Thymus (tissue), 11 donors: ENCODE measurements at regions not wholly inside any gene's neighbourhood (a gene's known extent, or its start where the extent isn't known, plus 50 kb on each side); places are given as distances from the start of the nearest gene placed in this dataset.
A peak's percentile ranks its signal among the peaks of the same experiment; 100 is the strongest.
"Not testable (repeated sequence)": the region's sequence is repeated elsewhere in the genome, so short reads cannot be mapped to it uniquely, and the experiment has no call there.

Source experiments
- DNase-seq, 9 donors: peaks; one replicate each; pipeline ENCODE4 v3.0.0-alpha.2; 2013; ENCODE audit warnings: low spot score in 9 of 9, low read depth in 6 of 9, missing footprints in 1 of 9
- H3K27ac ChIP-seq, 2 donors: one replicate each; pipeline ENCODE4 v1.5.1; 2013; ENCODE audit warnings: control low read depth in 1 of 2, low read depth in 1 of 2, low read length in 1 of 2, mild to moderate bottlenecking in 1 of 2, moderate library complexity in 1 of 2
- H3K27me3 ChIP-seq, 2 donors: one replicate each; pipeline ENCODE4 v1.5.1; 2013; ENCODE audit warnings: low read length in 1 of 2; ENCODE audit not compliant: control insufficient read depth in 2 of 2, insufficient read depth in 1 of 2
- H3K36me3 ChIP-seq, 2 donors: one replicate each; pipeline ENCODE4 v1.5.1; 2013; ENCODE audit warnings: low read length in 1 of 2, mild to moderate bottlenecking in 1 of 2, moderate library complexity in 1 of 2; ENCODE audit not compliant: control insufficient read depth in 2 of 2, insufficient read depth in 2 of 2
- H3K4me1 ChIP-seq, 2 donors: one replicate each; pipeline ENCODE4 v1.5.1; 2013; ENCODE audit warnings: low read length in 2 of 2; ENCODE audit not compliant: control insufficient read depth in 2 of 2, insufficient read depth in 2 of 2
- H3K4me3 ChIP-seq, 2 donors: one replicate each; pipeline ENCODE4 v1.5.1; 2013; ENCODE audit warnings: low read length in 2 of 2, control low read depth in 1 of 2, mild to moderate bottlenecking in 1 of 2
- H3K9me3 ChIP-seq, 2 donors: one replicate each; pipeline ENCODE4 v1.5.1; 2013; ENCODE audit warnings: low read length in 1 of 2, mild to moderate bottlenecking in 1 of 2; ENCODE audit not compliant: control insufficient read depth in 2 of 2, insufficient read depth in 1 of 2
- WGBS: extraction: QIAGEN DNeasy Blood & Tissue Kit; methylation state at CpG from one replicate; pipeline ENCODE4 v1.1.7; 2013; 5-methylcytosine and 5-hydroxymethylcytosine counted together
- donor health status: healthy.

- H3K9me3 ChIP-seq = no peaks in the 10 kb centered on the region
- no peaks in the 10 kb centered on the region for H3K4me1 ChIP-seq
- WGBS = 94% methylated on average over 5 of the region's 5 CpGs
- H3K27ac ChIP-seq = no peak overlapping the region
- no peak overlapping the region for H3K4me3 ChIP-seq
- no peaks in the 10 kb centered on the region for H3K27me3 ChIP-seq
- no peaks in the 10 kb centered on the region for H3K36me3 ChIP-seq
- no peak for DNase-seq
Observed at GRCh38 chr6:15908871-15909270, 220.0 kb upstream of the MYLIP start.

- Histone ChIP-seq H3K4me3 (no peak overlapping the region), H3K36me3 (no peaks in the 10 kb centered on the region), H3K4me1 (no peaks in the 10 kb centered on the region), H3K27me3 (no peaks in the 10 kb centered on the region), H3K9me3 (no peaks in the 10 kb centered on the region), H3K27ac (no peak overlapping the region)
- no peak for DNase-seq
- 94% methylated on average over 11 of the region's 11 CpGs for WGBS
Observed at GRCh38 chr6:15907914-15908518, 220.9 kb upstream of the MYLIP start.

- H3K9me3 ChIP-seq, DNase-seq, H3K27me3 ChIP-seq, H3K36me3 ChIP-seq, H3K4me1 ChIP-seq, H3K27ac ChIP-seq, H3K4me3 ChIP-seq: not testable (repeated sequence)
- WGBS = 89% methylated on average over 7 of the region's 7 CpGs
Observed at GRCh38 chr6:15907220-15907913, 221.5 kb upstream of the MYLIP start.

GRCh38 chr6:15906420-15907016, 222.4 kb upstream of the MYLIP start:
- H3K36me3 ChIP-seq = no peaks in the 10 kb centered on the region
- no peak overlapping the region for H3K27ac ChIP-seq
- DNase-seq = no peak
- no peak overlapping the region for H3K4me3 ChIP-seq
- 97% methylated on average over 10 of the region's 10 CpGs for WGBS
- no peaks in the 10 kb centered on the region for H3K27me3 ChIP-seq
- H3K4me1 ChIP-seq = no peaks in the 10 kb centered on the region
- H3K9me3 ChIP-seq = no peaks in the 10 kb centered on the region

GRCh38 chr6:15905488-15906419, 223.1 kb upstream of the MYLIP start:
- no peak for DNase-seq
- peaks cover 0 to 2% of the 10 kb centered on the region in 2 donors for H3K4me1 ChIP-seq
- 93% methylated on average over 8 of the region's 8 CpGs for WGBS

GRCh38 chr6:15904651-15905376, 224.1 kb upstream of the MYLIP start:
- 93% methylated on average over 6 of the region's 6 CpGs for whole genome bisulfite sequencing
- peaks cover 0 to 2% of the 10 kb centered on the region in 2 donors for H3K4me1 ChIP-seq
- DNase-seq = no peak
- no peak overlapping the region for H3K4me3 ChIP-seq
- H3K36me3 ChIP-seq = no peaks in the 10 kb centered on the region
- no peaks in the 10 kb centered on the region for H3K27me3 ChIP-seq
- no peaks in the 10 kb centered on the region for H3K9me3 ChIP-seq
- H3K27ac ChIP-seq = no peak overlapping the region

More at GRCh38 chr6:15905488-15906419, 223.1 kb upstream of the MYLIP start:
- H3K4me3 ChIP-seq = no peak overlapping the region
- H3K27ac ChIP-seq = no peak overlapping the region
- no peaks in the 10 kb centered on the region for H3K36me3 ChIP-seq
- no peaks in the 10 kb centered on the region for H3K27me3 ChIP-seq
- no peaks in the 10 kb centered on the region for H3K9me3 ChIP-seq

- peak in 1 of 9 donors; percentile 33 for DNase-seq
- H3K27me3 ChIP-seq = no peaks in the 10 kb centered on the region
- H3K4me1 ChIP-seq = peaks cover 0 to 2% of the 10 kb centered on the region in 2 donors
- 68% methylated on average over 13 of the region's 13 CpGs for WGBS
- no peaks in the 10 kb centered on the region for H3K9me3 ChIP-seq
- H3K36me3 ChIP-seq = no peaks in the 10 kb centered on the region
- no peak overlapping the region for H3K4me3 ChIP-seq
- H3K27ac ChIP-seq = no peak overlapping the region
Observed at GRCh38 chr6:15901141-15902115, 227.5 kb upstream of the MYLIP start.

GRCh38 chr6:15898693-15899092, 230.2 kb upstream of the MYLIP start:
- Histone ChIP-seq H3K27me3 (no peaks in the 10 kb centered on the region), H3K9me3 (no peaks in the 10 kb centered on the region), H3K4me3 (no peak overlapping the region), H3K27ac (no peak overlapping the region), H3K4me1 (peaks cover 0 to 2% of the 10 kb centered on the region in 2 donors), H3K36me3 (no peaks in the 10 kb centered on the region)
- 0% methylated on average over 1 of the region's 1 CpG for WGBS
- DNase-seq = no peak
